Endothelial cell of umbilical vein (primary cell): ENCODE measurements at regions not wholly inside any gene's neighbourhood (a gene's known extent, or its start where the extent isn't known, plus 50 kb on each side); places are given as distances from the start of the nearest gene placed in this dataset.

Experiments
- BruUV-seq: library from RNA; stranded (reverse); fragments of 400-500 nt; replicated peaks from 2 replicates; lab custom pipeline; 2021; lab: Mats Ljungman, UMichigan
- CTCF ChIA-PET: fragments of 300-600, 350-600 bp; sonication (Branson Sonifier 250); formaldehyde crosslinking; loops from one replicate; lab custom pipeline; 2021; ENCODE audit warnings: antibody characterized with exemption, inconsistent platforms; lab: Charles Lee
- POLR2A ChIA-PET: fragments of 300-600, 350-600 bp; sonication (Branson Sonifier 250); formaldehyde crosslinking; loops from one replicate; lab custom pipeline; 2021; ENCODE audit warnings: antibody characterized with exemption, inconsistent platforms; lab: Charles Lee
- DNase-seq: peaks from one replicate; pipeline ENCODE4 v3.0.0-alpha.2; 2011; ENCODE audit warnings: low read depth, low spot score
- FAIRE-seq: peaks from 2 replicates; lab custom pipeline; 2011; peaks lifted over from hg19 to GRCh38; lab: Jason Lieb, UNC
- H2AFZ ChIP-seq: 2 replicates; pipeline ENCODE4 v1.6.0; 2012; ENCODE audit warnings: low read depth, low read length, control low read depth, inconsistent platforms
- H3K27ac ChIP-seq: 2 replicates; pipeline ENCODE4 v1.5.1; 2011; ENCODE audit warnings: low read depth, mild to moderate bottlenecking, control low read depth, low read length, moderate library complexity; ENCODE audit not compliant: insufficient read depth
- H3K27me3 ChIP-seq, 2 experiments: 2 replicates each; pipeline versions ENCODE4 v1.6.0 to v1.6.1; 2011; ENCODE audit warnings: low read length in 2 of 2, mixed read lengths in 1 of 2; ENCODE audit not compliant: control insufficient read depth in 2 of 2, insufficient read depth in 2 of 2
- H3K36me3 ChIP-seq, 2 experiments: 2 replicates in 1 of 2; 3 replicates in 1 of 2; pipeline ENCODE4 v1.5.1; 2011; ENCODE audit warnings: low read length in 2 of 2, mild to moderate bottlenecking in 1 of 2, moderate library complexity in 1 of 2; ENCODE audit not compliant: control insufficient read depth in 2 of 2, insufficient read depth in 2 of 2; ENCODE audit errors: extremely low read depth in 1 of 2
- H3K4me1 ChIP-seq: 3 replicates; pipeline ENCODE4 v1.5.1; 2011; ENCODE audit warnings: mild to moderate bottlenecking, low read length; ENCODE audit not compliant: control insufficient read depth, insufficient read depth; ENCODE audit errors: extremely low read depth
- H3K4me2 ChIP-seq: 2 replicates; pipeline ENCODE4 v1.6.1; 2011; ENCODE audit warnings: low read length, control low read depth, mixed read lengths; ENCODE audit not compliant: insufficient read depth
- H3K4me3 ChIP-seq, 3 experiments: fragments of 200-600 bp in 1 of 3; sonication (generic), shearing (Covaris generic) in 1 of 3; replicated peaks in 1 of 3; 2 replicates each; pipeline ENCODE4 v1.5.1; 2011 to 2016; ENCODE audit warnings: control low read depth in 3 of 3, low read length in 3 of 3, mild to moderate bottlenecking in 2 of 3, inconsistent platforms in 1 of 3, low read depth in 1 of 3, moderate library complexity in 1 of 3; ENCODE audit not compliant: insufficient read depth in 1 of 3
- H3K79me2 ChIP-seq: 2 replicates; pipeline ENCODE4 v1.6.0; 2012; ENCODE audit warnings: low read length, inconsistent platforms; ENCODE audit not compliant: control insufficient read depth, insufficient read depth
- H3K9ac ChIP-seq: replicated peaks from 2 replicates; pipeline ENCODE3; 2011; ENCODE audit warnings: low read length, control low read depth; ENCODE audit not compliant: insufficient read depth; ENCODE audit errors: extremely low read depth
- H3K9me1 ChIP-seq: replicated peaks from 3 replicates; pipeline ENCODE4 v1.6.0; 2011; ENCODE audit warnings: mild to moderate bottlenecking, low read length; ENCODE audit not compliant: control insufficient read depth, insufficient read depth; ENCODE audit errors: extremely low read depth
- H3K9me3 ChIP-seq: replicated peaks from 2 replicates; pipeline ENCODE4 v1.5.1; 2012; ENCODE audit warnings: low read length, inconsistent platforms; ENCODE audit not compliant: control insufficient read depth, insufficient read depth
- H4K20me1 ChIP-seq: replicated peaks from 2 replicates; pipeline ENCODE3; 2011; ENCODE audit warnings: mild to moderate bottlenecking, low read length; ENCODE audit not compliant: control insufficient read depth, insufficient read depth; ENCODE audit errors: extremely low read depth
- EZH2 ChIP-seq: IDR thresholded peaks from 2 replicates; pipeline ENCODE4 v1.6.1; 2012; ENCODE audit warnings: borderline replicate concordance, low read depth, mild to moderate bottlenecking, moderate library complexity, low read length, inconsistent platforms; ENCODE audit not compliant: severe bottlenecking
- FOS ChIP-seq: IDR thresholded peaks from 2 replicates; pipeline ENCODE4 v1.6.1; 2011; ENCODE audit warnings: mild to moderate bottlenecking, low read length, moderate library complexity, borderline replicate concordance; ENCODE audit not compliant: insufficient read depth
- JUN ChIP-seq: IDR thresholded peaks from 2 replicates; pipeline ENCODE4 v1.6.1; 2011; ENCODE audit warnings: borderline replicate concordance, low read depth; ENCODE audit not compliant: insufficient read length, insufficient read depth
- MYC ChIP-seq: IDR thresholded peaks from one replicate; pipeline ENCODE4 v1.6.1; 2011; ENCODE audit warnings: mild to moderate bottlenecking, low read depth, low read length
- POLR2A ChIP-seq: IDR thresholded peaks from 2 replicates; pipeline ENCODE4 v1.6.1; 2012; ENCODE audit warnings: low read depth, mild to moderate bottlenecking, control low read depth, low read length
- POLR2AphosphoS5 ChIP-seq: IDR thresholded peaks from 2 replicates; pipeline ENCODE4 v1.6.1; 2012; ENCODE audit warnings: low read depth, mild to moderate bottlenecking, control low read depth, low read length, moderate library complexity; ENCODE audit not compliant: insufficient read depth
- dilution Hi-C: fragments of 300-500 bp; cut with MboI; formaldehyde crosslinking; loops from one replicate; pipeline ENCODE4 v1.15.0; 2019; ENCODE audit warnings: low sequenced_read_pairs; ENCODE audit not compliant: extremely low pct_ligation_motif_present
- intact Hi-C: fragments of 100-400 bp; cut with micrococcal nuclease; formaldehyde crosslinking; loops from one replicate; pipeline ENCODE4 v1.10.0; 2022
- TF ChIP-seq, protein P1 (sequence below): IDR thresholded peaks from 2 replicates; pipeline ENCODE4 v1.6.1; 2011; ENCODE audit not compliant: insufficient read depth, insufficient read length
- TF ChIP-seq, protein P2 (sequence below), 2 donors: IDR thresholded peaks; 1 replicate in 1 of 2; 2 replicates in 1 of 2; pipeline ENCODE4 v1.5.1; 2011; ENCODE audit warnings: low read length in 2 of 2, mild to moderate bottlenecking in 2 of 2, moderate library complexity in 2 of 2, control low read depth in 1 of 2, inconsistent platforms in 1 of 2, low read depth in 1 of 2; ENCODE audit not compliant: insufficient read depth in 1 of 2; ENCODE audit errors: extremely low read depth in 1 of 2

GRCh38 chr6:44625996-44626395 lies 238.5 kb downstream of the CDC5L start:
- intact Hi-C loops: no loop called here
- Histone ChIP-seq H2AFZ (no peak overlapping the region), H3K9me1 (no peaks in the 10 kb centered on the region), H3K9me3 (no peaks in the 10 kb centered on the region), H3K4me1 (no peaks in the 10 kb centered on the region), H3K36me3 (no peaks in the 10 kb centered on the region), H3K27me3 (peaks cover 0 to under 1% of the 10 kb centered on the region in 2 experiments), H3K27ac (no peak overlapping the region), H3K79me2 (no peaks in the 10 kb centered on the region), H3K4me3 (no peak overlapping the region), H3K4me2 (no peak overlapping the region), H4K20me1 (no peaks in the 10 kb centered on the region), H3K9ac (no peak overlapping the region)
- no peak for DNase-seq
- TF ChIP-seq, protein P1, sequence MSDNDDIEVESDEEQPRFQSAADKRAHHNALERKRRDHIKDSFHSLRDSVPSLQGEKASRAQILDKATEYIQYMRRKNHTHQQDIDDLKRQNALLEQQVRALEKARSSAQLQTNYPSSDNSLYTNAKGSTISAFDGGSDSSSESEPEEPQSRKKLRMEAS: no peak
- TF ChIP-seq MYC: no peak
- TF ChIP-seq, protein P2, sequence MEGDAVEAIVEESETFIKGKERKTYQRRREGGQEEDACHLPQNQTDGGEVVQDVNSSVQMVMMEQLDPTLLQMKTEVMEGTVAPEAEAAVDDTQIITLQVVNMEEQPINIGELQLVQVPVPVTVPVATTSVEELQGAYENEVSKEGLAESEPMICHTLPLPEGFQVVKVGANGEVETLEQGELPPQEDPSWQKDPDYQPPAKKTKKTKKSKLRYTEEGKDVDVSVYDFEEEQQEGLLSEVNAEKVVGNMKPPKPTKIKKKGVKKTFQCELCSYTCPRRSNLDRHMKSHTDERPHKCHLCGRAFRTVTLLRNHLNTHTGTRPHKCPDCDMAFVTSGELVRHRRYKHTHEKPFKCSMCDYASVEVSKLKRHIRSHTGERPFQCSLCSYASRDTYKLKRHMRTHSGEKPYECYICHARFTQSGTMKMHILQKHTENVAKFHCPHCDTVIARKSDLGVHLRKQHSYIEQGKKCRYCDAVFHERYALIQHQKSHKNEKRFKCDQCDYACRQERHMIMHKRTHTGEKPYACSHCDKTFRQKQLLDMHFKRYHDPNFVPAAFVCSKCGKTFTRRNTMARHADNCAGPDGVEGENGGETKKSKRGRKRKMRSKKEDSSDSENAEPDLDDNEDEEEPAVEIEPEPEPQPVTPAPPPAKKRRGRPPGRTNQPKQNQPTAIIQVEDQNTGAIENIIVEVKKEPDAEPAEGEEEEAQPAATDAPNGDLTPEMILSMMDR (IDR thresholded peaks at IDR 0.05; ENCODE audit: extremely low read depth in 1 of 2, insufficient read depth in 1 of 2, low read depth in 1 of 2, low read length in 2 of 2): no peak
- TF ChIP-seq JUN: no peak
- TF ChIP-seq POLR2A: no peak
- TF ChIP-seq FOS: no peak
- dilution Hi-C loops: no loop called here
- no peak for FAIRE-seq
- ChIA-PET CTCF (interaction anchor here (1.0 to 1.9 kb wide), 2 partner anchors 10 to 1297 kb away, joined by 3 to 5 read pairs; no protein-coding TSS in a partner anchor), POLR2A (no interaction called here)
- BruUV-seq: no TSS peak

DNA sequence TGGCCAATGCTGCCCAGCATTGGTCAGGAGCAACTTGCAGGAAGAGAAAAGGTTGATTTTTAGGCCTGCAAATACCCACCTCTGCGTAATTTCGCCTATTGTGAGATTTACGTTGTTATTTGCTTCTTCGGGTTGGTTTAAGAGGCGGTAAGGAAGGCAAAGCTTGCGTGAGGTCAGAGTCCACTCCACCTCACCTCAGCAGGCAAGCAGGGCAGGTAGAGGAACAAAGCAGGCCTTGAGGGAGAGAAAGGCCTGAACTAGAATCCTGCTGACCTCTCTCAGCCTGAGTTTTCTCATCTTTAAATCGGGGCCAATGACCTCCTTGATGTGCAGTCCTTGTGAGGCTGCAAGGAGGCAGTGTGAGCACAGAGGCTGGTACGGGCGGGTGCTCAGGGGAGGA lies 239.1 kb downstream of the CDC5L start:
- BruUV-seq: no TSS peak
- ChIA-PET CTCF (no interaction called here), POLR2A (no interaction called here)
- H3K9me3 ChIP-seq: no peaks in the 10 kb centered on the region
- TF ChIP-seq EZH2 (no peak), POLR2AphosphoS5 (no peak), JUN (no peak), MYC (no peak)
- TF ChIP-seq, protein P1: no peak
- TF ChIP-seq, protein P2 (IDR thresholded peaks at IDR 0.05; ENCODE audit: extremely low read depth in 1 of 2, insufficient read depth in 1 of 2, low read depth in 1 of 2, low read length in 2 of 2): no peak
- H3K36me3 ChIP-seq: no peaks in the 10 kb centered on the region
- H3K27me3 ChIP-seq: peaks cover 0 to 4% of the 10 kb centered on the region in 2 experiments
- H3K27ac ChIP-seq: no peak overlapping the region
- no peaks in the 10 kb centered on the region for H3K79me2 ChIP-seq
- H3K4me2 ChIP-seq: no peak overlapping the region
- no peak overlapping the region for H3K4me3 ChIP-seq
- no peaks in the 10 kb centered on the region for H3K9me1 ChIP-seq
- intact Hi-C loops (no loop called here), dilution Hi-C loops (no loop called here)
- FAIRE-seq (no peak), DNase-seq (no peak)
- no peak overlapping the region for H2AFZ ChIP-seq
- no peaks in the 10 kb centered on the region for H3K4me1 ChIP-seq
- no peak overlapping the region for H3K9ac ChIP-seq
- no peaks in the 10 kb centered on the region for H4K20me1 ChIP-seq
